GM18907 (cell line): ENCODE measurements at regions not wholly inside any gene's neighbourhood (a gene's known extent, or its start where the extent isn't known, plus 50 kb on each side); places are given as distances from the start of the nearest gene placed in this dataset.

Experiments used
- ATAC-seq: cut with Tn5 transposase; IDR thresholded peaks from one replicate; pipeline ENCODE4 v1.9.1; 2021; ENCODE audit warnings: mild to moderate bottlenecking, moderate library complexity; ENCODE audit not compliant: unreplicated experiment

DNA sequence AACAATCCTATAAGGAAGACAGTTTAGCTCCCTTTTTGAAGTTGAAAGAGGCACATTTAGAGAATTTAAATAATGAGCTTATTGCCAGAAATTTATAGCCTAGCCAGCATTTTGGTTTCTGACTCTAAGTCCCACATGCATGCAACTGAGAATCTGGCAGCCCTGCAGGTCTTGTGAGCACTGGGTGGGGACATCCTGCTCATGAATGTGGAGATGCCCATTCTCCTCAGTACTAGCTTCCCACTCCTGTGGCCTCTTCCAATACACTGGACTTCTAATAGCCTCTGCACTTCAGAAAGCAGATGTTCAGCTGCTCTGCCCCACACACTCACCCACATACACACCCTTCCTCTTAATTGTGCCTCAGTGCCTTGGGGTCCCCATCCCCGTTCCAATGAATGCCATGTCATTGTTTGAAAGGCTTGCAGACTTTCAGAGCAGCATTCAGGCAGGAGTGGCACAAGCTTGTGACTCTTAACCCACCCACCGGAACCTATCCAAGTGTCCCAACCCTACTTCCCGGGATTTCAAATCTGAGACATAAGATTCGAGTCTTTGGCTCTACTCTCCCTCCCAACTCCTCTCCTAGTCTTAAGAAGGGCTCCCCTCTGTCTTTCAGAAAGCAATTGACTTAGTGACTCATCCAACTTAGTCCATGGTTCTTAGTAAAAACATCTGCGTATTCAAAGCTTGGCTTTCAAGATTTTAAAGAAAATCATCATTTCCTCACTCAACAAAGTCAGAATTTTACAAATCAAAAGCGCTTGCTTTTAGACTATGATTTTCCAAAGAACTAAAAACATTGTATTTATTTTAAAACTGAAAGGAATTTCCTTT, 80.0 kb upstream of the FREM2 start:
- no peak for ATAC-seq

DNA sequence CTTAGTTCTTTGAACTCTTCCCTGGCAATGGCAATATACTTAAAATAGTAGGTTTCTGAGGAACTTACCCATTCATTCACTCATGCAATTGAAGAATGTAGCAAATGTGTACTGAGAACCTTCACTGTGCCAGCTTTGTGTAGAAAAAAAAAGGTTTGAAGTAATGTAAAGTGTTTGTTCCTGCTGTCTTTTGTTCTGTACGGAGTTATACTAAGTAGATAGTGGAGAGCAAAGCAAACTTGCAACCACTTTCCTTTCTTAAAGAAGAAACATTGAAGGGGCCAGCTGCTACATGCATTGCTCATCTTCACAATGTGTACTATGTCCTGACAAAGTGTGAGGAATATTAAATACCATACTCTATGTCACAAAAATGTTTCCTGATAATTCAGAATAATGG, 68.9 kb upstream of the FREM2 start:
- no peak for ATAC-seq

DNA sequence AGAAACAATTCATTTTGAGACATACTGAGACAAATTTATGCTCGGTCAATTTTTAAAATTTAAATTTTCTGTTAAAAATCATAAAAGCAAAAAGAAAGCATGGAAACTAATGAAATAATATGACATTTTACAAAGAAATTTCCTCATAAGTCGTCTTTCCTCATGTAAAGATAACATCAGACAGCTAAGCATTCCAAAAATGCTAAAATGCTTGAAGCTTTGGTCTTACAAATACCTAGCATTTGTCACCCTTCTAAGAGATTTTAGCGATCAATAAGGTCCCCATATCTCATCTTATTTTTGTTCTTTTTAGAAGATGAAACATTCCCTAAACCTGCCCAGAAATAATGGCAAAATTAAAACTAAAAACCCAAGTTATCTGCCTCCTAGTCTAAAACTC, 68.5 kb upstream of the FREM2 start:
- ATAC-seq: no peak

DNA sequence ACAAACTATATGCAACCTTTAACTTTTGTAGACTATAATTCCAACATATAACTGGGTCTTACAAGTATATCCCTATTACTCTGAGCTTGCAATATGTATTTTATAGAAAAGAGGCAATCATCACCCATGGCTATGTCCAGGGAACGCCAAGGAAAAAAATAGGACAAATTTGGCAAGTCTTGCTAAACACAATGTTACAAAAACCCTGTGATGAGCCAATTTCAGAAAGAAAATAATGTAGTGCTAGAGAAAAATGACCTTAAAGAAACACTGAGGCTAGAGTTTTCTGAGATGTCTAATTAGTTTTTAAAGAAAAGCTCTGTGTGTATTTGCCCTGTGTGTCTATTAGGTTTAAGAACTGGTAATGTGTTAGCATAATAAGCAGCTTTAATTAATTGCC, 68.0 kb upstream of the FREM2 start:
- no peak for ATAC-seq

DNA sequence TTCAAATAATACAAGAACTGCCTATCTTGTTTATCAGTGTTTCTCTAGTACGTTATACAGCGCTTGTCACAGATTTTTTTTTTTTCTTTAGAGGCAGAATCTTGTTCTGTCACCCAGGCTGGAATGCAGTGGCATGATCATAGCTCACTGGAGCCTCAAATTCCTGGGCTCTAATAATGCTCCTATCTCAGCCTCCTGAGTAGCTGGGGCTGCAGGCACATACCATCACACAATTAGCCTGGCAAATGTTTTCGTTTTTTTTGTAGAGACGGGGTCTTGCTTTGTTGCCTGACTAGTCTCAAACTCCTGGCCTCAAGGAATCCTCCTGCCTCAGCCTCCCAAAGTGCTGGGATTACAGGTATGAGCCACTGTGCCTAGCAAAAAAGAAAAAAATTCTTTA, 66.0 kb upstream of the FREM2 start:
- ATAC-seq: no peak

DNA sequence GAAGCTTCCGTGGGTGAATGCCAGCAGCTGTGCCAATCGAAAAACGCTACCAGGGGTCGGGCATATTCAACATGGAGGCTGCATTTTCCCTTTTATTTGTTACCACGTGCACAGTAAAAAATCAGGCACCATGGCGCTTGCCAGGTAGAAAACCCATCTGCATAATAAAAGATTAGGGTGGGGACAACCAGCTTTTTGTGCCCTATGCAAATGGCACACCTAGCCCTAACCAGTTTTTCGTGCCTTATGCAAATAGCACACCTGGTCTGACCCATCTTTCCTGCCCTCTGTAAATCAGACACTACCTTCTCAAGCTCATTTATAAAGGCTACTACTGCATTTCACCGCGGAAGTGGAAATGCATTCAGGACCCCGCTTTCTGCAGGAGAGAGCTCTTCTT, 62.1 kb upstream of the FREM2 start:
- no peak for ATAC-seq

DNA sequence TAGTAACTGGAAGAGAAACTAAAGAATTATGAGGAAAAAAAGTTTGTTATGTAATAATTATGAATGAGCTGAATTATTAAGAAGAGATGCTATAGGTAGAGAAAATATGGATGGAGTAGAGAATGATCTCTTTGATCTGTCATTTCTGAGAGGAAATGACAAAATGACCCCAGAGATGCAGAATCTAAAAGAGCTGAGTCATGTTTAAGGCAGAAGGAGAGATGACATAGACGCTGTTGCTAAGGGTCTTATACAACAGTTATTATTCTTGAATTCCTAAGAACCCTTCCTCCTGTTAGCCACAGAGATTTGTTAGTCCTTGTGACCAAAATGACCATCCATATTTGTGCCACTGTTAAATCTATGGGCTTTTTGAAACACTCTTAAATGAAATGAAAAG, 58.3 kb upstream of the FREM2 start:
- ATAC-seq: no peak

DNA sequence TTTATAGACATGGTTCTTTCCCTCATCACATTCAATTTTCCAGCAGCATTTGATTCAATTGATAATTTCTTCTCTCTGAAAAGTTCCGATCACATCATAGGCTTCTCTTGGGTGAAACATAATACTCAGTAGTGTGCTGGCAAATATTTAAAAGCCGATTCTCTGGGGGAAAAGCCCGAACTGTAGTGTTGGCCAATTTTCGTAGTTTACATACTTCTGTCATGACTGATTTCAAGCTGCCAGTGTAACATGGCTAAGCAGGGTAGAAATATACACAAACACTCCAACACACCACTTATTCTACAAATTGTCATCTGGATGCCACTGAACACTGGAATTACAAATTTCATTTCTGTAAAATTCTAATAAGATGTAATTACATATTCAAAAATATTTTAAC, 56.1 kb upstream of the FREM2 start:
- ATAC-seq: no peak

DNA sequence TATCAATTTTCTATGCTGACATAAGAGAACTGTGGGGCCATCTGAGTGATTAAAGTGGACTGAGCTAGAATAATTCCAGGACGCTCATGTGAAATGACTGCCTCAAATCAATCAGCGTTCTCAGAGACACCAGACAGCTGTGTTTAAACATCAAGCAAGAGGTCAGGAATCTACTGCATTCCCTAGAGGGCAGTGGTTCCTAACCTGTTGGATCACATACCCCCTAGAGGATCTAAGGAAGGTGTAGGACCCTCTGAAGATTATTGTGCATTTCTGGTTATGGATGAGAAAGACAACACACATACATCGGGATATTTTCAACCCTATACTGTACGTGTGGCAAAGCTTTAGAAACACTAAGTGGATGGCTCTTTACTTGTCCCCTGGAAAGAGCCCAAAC, 51.8 kb upstream of the FREM2 start:
- ATAC-seq: no peak

DNA sequence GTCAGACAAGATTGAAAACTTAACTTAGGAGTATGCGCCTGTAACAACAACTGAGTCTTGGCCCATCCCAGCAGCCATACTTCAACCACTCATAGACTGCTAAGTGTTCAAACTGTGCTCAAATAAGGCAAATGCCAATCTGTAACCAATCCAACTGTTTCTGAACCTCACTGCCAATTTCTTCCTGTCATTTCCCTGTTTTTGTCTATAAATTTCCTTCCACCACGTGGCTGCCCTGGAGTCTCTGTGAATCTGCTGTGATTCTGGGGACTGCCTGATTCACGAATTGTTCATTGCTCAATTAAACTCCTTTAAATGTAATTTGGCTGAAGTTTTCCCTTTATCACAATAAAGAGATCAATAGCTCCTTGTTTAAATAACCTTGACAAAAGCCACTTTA, 50.8 kb upstream of the FREM2 start:
- ATAC-seq: no peak

DNA sequence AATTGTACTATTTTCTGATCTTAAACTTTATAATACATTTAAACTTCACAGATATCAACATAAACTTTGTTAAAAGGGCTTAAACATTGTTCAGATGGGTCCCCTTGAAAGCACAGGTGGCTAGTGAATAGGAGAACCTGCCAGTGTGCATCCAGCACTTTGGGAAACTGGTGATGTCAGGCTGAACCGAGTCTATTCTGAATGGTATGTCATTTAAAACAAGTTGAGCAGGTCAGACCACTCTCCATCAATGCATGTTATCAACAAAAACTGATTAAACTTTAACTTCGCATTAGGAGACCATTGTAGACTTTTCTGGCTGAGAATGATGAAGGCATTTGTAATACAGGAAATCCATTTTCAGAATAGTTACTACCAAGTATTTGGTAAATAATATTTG, 50.1 kb upstream of the FREM2 start:
- ATAC-seq: no peak
